Pancreas (tissue), 10 donors: ENCODE measurements at regions not wholly inside any gene's neighbourhood (a gene's known extent, or its start where the extent isn't known, plus 50 kb on each side); places are given as distances from the start of the nearest gene placed in this dataset.

Source experiments
- ATAC-seq, 4 donors: fragments of 200-7000 bp; cut with Tn5 transposase; one replicate each; pipeline versions ENCODE4 v1.8.0 to v1.9.1; 2020; ENCODE audit warnings: mild to moderate bottlenecking in 4 of 4, moderate library complexity in 4 of 4
- DNase-seq, 6 donors: peaks; one replicate each; pipeline ENCODE4 v3.0.0-alpha.2; 2020
- FAIRE-seq: peaks from 2 replicates; lab custom pipeline; 2012; peaks lifted over from hg19 to GRCh38; lab: Jason Lieb, UNC
- H3K27ac ChIP-seq, 4 donors: fragments of 200-600 bp; sonication (generic); 1 replicate in 3 of 4; 2 replicates in 1 of 4; pipeline versions ENCODE4 v1.5.0 to v1.8.0; 2020
- H3K27me3 ChIP-seq, 4 donors: fragments of 200-600 bp; one replicate each; pipeline ENCODE4 v1.8.0; 2021
- H3K36me3 ChIP-seq, 3 donors: fragments of 200-600 bp; sonication (generic) in 1 of 3; one replicate each; pipeline versions ENCODE4 v1.5.0 to v1.8.0; 2020 to 2021
- H3K4me1 ChIP-seq, 3 donors: fragments of 200-600 bp; one replicate each; pipeline ENCODE4 v1.8.0; 2021
- H3K4me3 ChIP-seq, 4 donors: fragments of 200-600 bp; sonication (generic) in 2 of 4; one replicate each; pipeline versions ENCODE4 v1.5.0 to v1.8.0; 2020 to 2021
- H3K9me3 ChIP-seq, 4 donors: fragments of 200-600 bp; one replicate each; pipeline ENCODE4 v1.8.0; 2021
- CTCF ChIP-seq, 4 donors: fragments of 200-600 bp; sonication (generic) in 3 of 4; IDR thresholded peaks; one replicate each; pipeline versions ENCODE4 v1.5.0 to v1.8.0; 2021; ENCODE audit warnings: antibody characterized with exemption in 4 of 4
- WGBS, 2 donors: extraction: QIAGEN DNeasy Blood & Tissue Kit; methylation state at CpG; one replicate each; pipeline ENCODE4 v1.1.7; 2013; 5-methylcytosine and 5-hydroxymethylcytosine counted together
- intact Hi-C, 3 donors: fragments of 100-400 bp; cut with DNase I; formaldehyde crosslinking; loops; one replicate each; pipeline versions ENCODE4 v1.11.1 to v1.14.2; 2022
- donor health status: healthy with polysubstance abuse.
- donor health status: DM: no; HTN: no; CAD: no; lungs with moderate emphysema.
- donor health status: DM: no; HTN: no; CAD: no.
- donor health status: control.
- donor health status: control.
- donor health status: Bipolar disorder and iron deficiency.
- donor health status: DM: yes; HTN: yes; CAD: no.
- donor health status: DM: no; HTN: no; CAD: no.
- donor health status: DM: no; HTN: no; CAD: no.
- donor health status: DM: yes; HTN: yes; CAD: no.

GRCh38 chr4:62256479-62256878 lies 1056.4 kb downstream of the ADGRL3 start:
- DNase-seq (no peak), ATAC-seq (no peak), FAIRE-seq (no peak)
- H3K36me3 ChIP-seq = no peaks in the 10 kb centered on the region
- H3K4me3 ChIP-seq = no peak overlapping the region
- intact Hi-C loops = no loop called here
- H3K4me1 ChIP-seq = no peaks in the 10 kb centered on the region
- no peak overlapping the region for H3K27ac ChIP-seq
- no peak for TF ChIP-seq CTCF (IDR thresholded peaks at IDR 0.05)
- H3K9me3 ChIP-seq = no peaks in the 10 kb centered on the region
- no peaks in the 10 kb centered on the region for H3K27me3 ChIP-seq

GRCh38 chr4:62252728-62253127 lies 1052.6 kb downstream of the ADGRL3 start:
- no peak for FAIRE-seq
- ATAC-seq = no peak
- Histone ChIP-seq H3K27me3 (no peaks in the 10 kb centered on the region), H3K27ac (no peak overlapping the region), H3K36me3 (no peaks in the 10 kb centered on the region), H3K4me1 (no peaks in the 10 kb centered on the region), H3K9me3 (no peaks in the 10 kb centered on the region), H3K4me3 (no peak overlapping the region)
- WGBS, 2 donors = 48 to 72% methylated on average over 1 of the region's 1 CpG
- intact Hi-C loops = no loop called here
- no peak for TF ChIP-seq CTCF (IDR thresholded peaks at IDR 0.05)
- no peak for DNase-seq

- DNase-seq (no peak), FAIRE-seq (no peak), ATAC-seq (no peak)
- intact Hi-C loops = no loop called here
- Histone ChIP-seq H3K36me3 (no peaks in the 10 kb centered on the region), H3K4me3 (no peak overlapping the region), H3K27me3 (no peaks in the 10 kb centered on the region), H3K9me3 (no peaks in the 10 kb centered on the region), H3K27ac (no peak overlapping the region), H3K4me1 (no peaks in the 10 kb centered on the region)
- 38 to 53% methylated on average over 5 of the region's 5 CpGs for WGBS, 2 donors
- no peak for TF ChIP-seq CTCF (IDR thresholded peaks at IDR 0.05)
Measured at GRCh38 chr4:62250100-62250499, 1050.0 kb downstream of the ADGRL3 start.

- ATAC-seq = no peak
- no peaks in the 10 kb centered on the region for H3K4me1 ChIP-seq
- FAIRE-seq = no peak
- TF ChIP-seq CTCF (IDR thresholded peaks at IDR 0.05) = no peak
- intact Hi-C loops = no loop called here
- H3K36me3 ChIP-seq = no peaks in the 10 kb centered on the region
- DNase-seq = no peak
- H3K4me3 ChIP-seq = no peak overlapping the region
- WGBS, 2 donors = 56 to 68% methylated on average over 1 of the region's 1 CpG
- no peaks in the 10 kb centered on the region for H3K27me3 ChIP-seq
- H3K9me3 ChIP-seq = no peaks in the 10 kb centered on the region
- no peak overlapping the region for H3K27ac ChIP-seq
Measured at GRCh38 chr4:62243895-62244294, 1043.8 kb downstream of the ADGRL3 start.

GRCh38 chr4:62235911-62236310 lies 1035.8 kb downstream of the ADGRL3 start:
- 44 to 45% methylated on average over 4 of the region's 4 CpGs for WGBS, 2 donors
- H3K27ac ChIP-seq = no peak overlapping the region
- H3K4me3 ChIP-seq = no peak overlapping the region
- FAIRE-seq (no peak), ATAC-seq (no peak), DNase-seq (no peak)
- H3K27me3 ChIP-seq = no peaks in the 10 kb centered on the region
- H3K9me3 ChIP-seq = no peaks in the 10 kb centered on the region
- no peaks in the 10 kb centered on the region for H3K36me3 ChIP-seq
- intact Hi-C loops = no loop called here
- TF ChIP-seq CTCF (IDR thresholded peaks at IDR 0.05) = no peak
- no peaks in the 10 kb centered on the region for H3K4me1 ChIP-seq
